Gastrocnemius medialis (tissue), 4 donors: ENCODE measurements at regions not wholly inside any gene's neighbourhood (a gene's known extent, or its start where the extent isn't known, plus 50 kb on each side); places are given as distances from the start of the nearest gene placed in this dataset.

ENCODE experiments used
- ATAC-seq, 2 donors: fragments of 150-250 bp; one replicate each; pipeline ENCODE4 v1.9.1; 2016
- DNase-seq, 2 donors: peaks; one replicate each; pipeline ENCODE4 v3.0.0-alpha.2; 2019
- H3K27ac ChIP-seq, 4 donors: fragments of 200-600 bp; sonication (generic); 1 replicate in 1 of 4; 2 replicates in 3 of 4; pipeline ENCODE4 v1.5.1; 2016 to 2018; ENCODE audit warnings: mild to moderate bottlenecking in 2 of 4, moderate library complexity in 1 of 4
- H3K27me3 ChIP-seq, 3 donors: fragments of 200-600 bp; sonication (generic) in 2 of 3; 1 replicate in 1 of 3; 2 replicates in 2 of 3; pipeline versions ENCODE4 v1.5.1 to v1.6.0; 2016 to 2019; ENCODE audit warnings: mild to moderate bottlenecking in 1 of 3, moderate library complexity in 1 of 3
- H3K36me3 ChIP-seq, 2 donors: fragments of 200-600 bp; sonication (generic) in 1 of 2; one replicate each; pipeline ENCODE4 v1.5.1; 2017 to 2018
- H3K4me1 ChIP-seq, 2 donors: fragments of 200-600 bp; sonication (generic) in 1 of 2; one replicate each; pipeline ENCODE4 v1.5.1; 2016 to 2017; ENCODE audit warnings: mild to moderate bottlenecking in 2 of 2
- H3K4me3 ChIP-seq, 4 donors: fragments of 200-600 bp; sonication (generic) in 3 of 4; 1 replicate in 1 of 4; 2 replicates in 3 of 4; pipeline ENCODE4 v1.5.1; 2016 to 2019; ENCODE audit warnings: mild to moderate bottlenecking in 2 of 4
- H3K9me3 ChIP-seq, 3 donors: fragments of 200-600 bp; sonication (generic) in 2 of 3; 1 replicate in 1 of 3; 2 replicates in 2 of 3; pipeline ENCODE4 v1.5.1; 2016 to 2019
- CTCF ChIP-seq, 5 experiments: fragments of 450-650 bp in 3 of 5; fragments of 200-600 bp in 2 of 5; sonication (generic) in 2 of 5; IDR thresholded peaks in 4 of 5; conservative IDR thresholded peaks in 1 of 5; 1 replicate in 4 of 5; 2 replicates in 1 of 5; pipeline ENCODE4 v1.5.1; 2016 to 2019; ENCODE audit warnings: antibody characterized with exemption in 5 of 5, mild to moderate bottlenecking in 3 of 5, moderate library complexity in 3 of 5
- POLR2A ChIP-seq, 2 donors: fragments of 450-650 bp; IDR thresholded peaks; one replicate each; pipeline ENCODE4 v1.6.1; 2017; ENCODE audit warnings: antibody characterized with exemption in 2 of 2, mild to moderate bottlenecking in 2 of 2, moderate library complexity in 2 of 2
- in situ Hi-C, 4 donors: fragments of 200-750 bp; cut with MboI; loops; one replicate each; pipeline versions ENCODE4 v1.15.0 to v1.8.0; 2017; ENCODE audit warnings: low sequenced_read_pairs in 4 of 4
- intact Hi-C: fragments of 100-400 bp; cut with DNase I; formaldehyde crosslinking; loops from one replicate; pipeline ENCODE4 v1.15.1; 2023; ENCODE audit warnings: low total_unique reads

GRCh38 chr2:83826577-83826976 lies 632.5 kb downstream of the SUCLG1 start:
- TF ChIP-seq CTCF (IDR thresholded peaks at IDR 0.05 in 4 of 5, conservative IDR thresholded peaks at IDR 0.05 in 1 of 5): no peak
- TF ChIP-seq POLR2A (IDR thresholded peaks at IDR 0.05): no peak
- Histone ChIP-seq H3K36me3 (no peaks in the 10 kb centered on the region), H3K27me3 (no peaks in the 10 kb centered on the region), H3K4me1 (no peaks in the 10 kb centered on the region), H3K27ac (no peak overlapping the region), H3K9me3 (no peaks in the 10 kb centered on the region), H3K4me3 (no peak overlapping the region)
- no peak for DNase-seq
- in situ Hi-C loops: no loop called here
- intact Hi-C loops: no loop called here
- no peak for ATAC-seq

- no peaks in the 10 kb centered on the region for H3K27me3 ChIP-seq
Observed at GRCh38 chr2:83823229-83823628, 635.9 kb downstream of the SUCLG1 start.

GRCh38 chr2:83817511-83817910 lies 641.6 kb downstream of the SUCLG1 start:
- Histone ChIP-seq H3K27me3 (no peaks in the 10 kb centered on the region), H3K27ac (no peak overlapping the region), H3K9me3 (no peaks in the 10 kb centered on the region), H3K36me3 (no peaks in the 10 kb centered on the region), H3K4me1 (no peaks in the 10 kb centered on the region), H3K4me3 (no peak overlapping the region)
- in situ Hi-C loops (no loop called here), intact Hi-C loops (no loop called here)
- TF ChIP-seq POLR2A (IDR thresholded peaks at IDR 0.05): no peak
- no peak for TF ChIP-seq CTCF (IDR thresholded peaks at IDR 0.05 in 4 of 5, conservative IDR thresholded peaks at IDR 0.05 in 1 of 5)
- DNase-seq (no peak), ATAC-seq (no peak)

More at GRCh38 chr2:83823229-83823628, 635.9 kb downstream of the SUCLG1 start:
- Histone ChIP-seq H3K27ac (no peak overlapping the region), H3K9me3 (no peaks in the 10 kb centered on the region), H3K4me3 (no peak overlapping the region), H3K4me1 (no peaks in the 10 kb centered on the region), H3K36me3 (no peaks in the 10 kb centered on the region)
- in situ Hi-C loops (no loop called here), intact Hi-C loops (no loop called here)
- DNase-seq: no peak
- TF ChIP-seq POLR2A (IDR thresholded peaks at IDR 0.05): no peak
- TF ChIP-seq CTCF (IDR thresholded peaks at IDR 0.05 in 4 of 5, conservative IDR thresholded peaks at IDR 0.05 in 1 of 5): no peak
- no peak for ATAC-seq

- DNase-seq: no peak
- no peak for TF ChIP-seq CTCF (IDR thresholded peaks at IDR 0.05 in 4 of 5, conservative IDR thresholded peaks at IDR 0.05 in 1 of 5)
- no peak for TF ChIP-seq POLR2A (IDR thresholded peaks at IDR 0.05)
- Histone ChIP-seq H3K27ac (no peak overlapping the region), H3K9me3 (no peaks in the 10 kb centered on the region), H3K36me3 (no peaks in the 10 kb centered on the region), H3K4me1 (no peaks in the 10 kb centered on the region), H3K27me3 (no peaks in the 10 kb centered on the region), H3K4me3 (no peak overlapping the region)
- intact Hi-C loops: no loop called here
- in situ Hi-C loops: no loop called here
- ATAC-seq: no peak
Observed at GRCh38 chr2:83808878-83809277, 650.2 kb downstream of the SUCLG1 start.

- H3K36me3 ChIP-seq: no peaks in the 10 kb centered on the region
- no peak for ATAC-seq
- no peak overlapping the region for H3K4me3 ChIP-seq
- in situ Hi-C loops (no loop called here), intact Hi-C loops (no loop called here)
- no peaks in the 10 kb centered on the region for H3K27me3 ChIP-seq
- no peak overlapping the region for H3K27ac ChIP-seq
- DNase-seq: no peak
- H3K9me3 ChIP-seq: no peaks in the 10 kb centered on the region
- TF ChIP-seq CTCF (IDR thresholded peaks at IDR 0.05 in 4 of 5, conservative IDR thresholded peaks at IDR 0.05 in 1 of 5): no peak
- no peak for TF ChIP-seq POLR2A (IDR thresholded peaks at IDR 0.05)
- no peaks in the 10 kb centered on the region for H3K4me1 ChIP-seq
Observed at GRCh38 chr2:83802604-83803003, 656.5 kb downstream of the SUCLG1 start.
